Spleen (tissue), 7 donors: ENCODE measurements at regions not wholly inside any gene's neighbourhood (a gene's known extent, or its start where the extent isn't known, plus 50 kb on each side); places are given as distances from the start of the nearest gene placed in this dataset.

Source experiments
- POLR2A ChIP-seq, 3 donors: fragments of 450-650 bp; IDR thresholded peaks; one replicate each; pipeline ENCODE4 v1.5.1; 2017; ENCODE audit warnings: antibody characterized with exemption in 3 of 3, mild to moderate bottlenecking in 1 of 3
- TF ChIP-seq, protein P1 (sequence below), 11 experiments: fragments of 200-600 bp in 7 of 11; fragments of 450-650 bp in 4 of 11; sonication (generic) in 4 of 11; IDR thresholded peaks in 8 of 11; conservative IDR thresholded peaks in 3 of 11; 1 replicate in 7 of 11; 2 replicates in 4 of 11; pipeline versions ENCODE4 v1.4.0 to v1.8.0; 2016 to 2021; ENCODE audit warnings: antibody characterized with exemption in 11 of 11, inconsistent platforms in 4 of 11, mild to moderate bottlenecking in 1 of 11
- donor health status: DM: no; HTN: no; CAD: no; lungs with moderate emphysema.
- donor health status: DM: no; HTN: no; CAD: no.
- donor health status: DM: no; HTN: no; CAD: no.

DNA sequence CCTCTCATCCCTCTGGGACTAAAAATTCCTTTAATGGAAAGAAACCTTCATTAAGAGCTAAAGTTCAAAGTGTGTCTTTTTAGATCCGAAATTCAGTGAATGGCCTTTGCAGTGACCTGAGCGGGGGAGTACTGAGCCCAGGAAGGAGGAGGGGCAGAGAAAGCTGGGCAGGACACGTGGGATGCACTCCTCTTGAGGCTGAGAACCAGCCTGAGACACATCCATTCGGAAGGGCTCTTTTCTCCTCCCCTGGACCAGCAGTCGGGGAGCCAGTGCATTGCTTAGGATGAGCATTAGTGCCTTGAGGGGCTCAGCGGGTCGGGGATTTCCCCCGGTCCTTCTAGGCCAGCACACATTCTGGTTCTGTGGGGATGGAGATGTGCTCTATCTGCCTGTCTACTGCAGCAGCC is 258.9 kb upstream of the B3GAT1 start:
- TF ChIP-seq POLR2A (IDR thresholded peaks at IDR 0.05): no peak
- TF ChIP-seq, protein P1, sequence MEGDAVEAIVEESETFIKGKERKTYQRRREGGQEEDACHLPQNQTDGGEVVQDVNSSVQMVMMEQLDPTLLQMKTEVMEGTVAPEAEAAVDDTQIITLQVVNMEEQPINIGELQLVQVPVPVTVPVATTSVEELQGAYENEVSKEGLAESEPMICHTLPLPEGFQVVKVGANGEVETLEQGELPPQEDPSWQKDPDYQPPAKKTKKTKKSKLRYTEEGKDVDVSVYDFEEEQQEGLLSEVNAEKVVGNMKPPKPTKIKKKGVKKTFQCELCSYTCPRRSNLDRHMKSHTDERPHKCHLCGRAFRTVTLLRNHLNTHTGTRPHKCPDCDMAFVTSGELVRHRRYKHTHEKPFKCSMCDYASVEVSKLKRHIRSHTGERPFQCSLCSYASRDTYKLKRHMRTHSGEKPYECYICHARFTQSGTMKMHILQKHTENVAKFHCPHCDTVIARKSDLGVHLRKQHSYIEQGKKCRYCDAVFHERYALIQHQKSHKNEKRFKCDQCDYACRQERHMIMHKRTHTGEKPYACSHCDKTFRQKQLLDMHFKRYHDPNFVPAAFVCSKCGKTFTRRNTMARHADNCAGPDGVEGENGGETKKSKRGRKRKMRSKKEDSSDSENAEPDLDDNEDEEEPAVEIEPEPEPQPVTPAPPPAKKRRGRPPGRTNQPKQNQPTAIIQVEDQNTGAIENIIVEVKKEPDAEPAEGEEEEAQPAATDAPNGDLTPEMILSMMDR (IDR thresholded peaks at IDR 0.05 in 8 of 11, conservative IDR thresholded peaks at IDR 0.05 in 3 of 11): no peak
